ENCODE measurements at regions not wholly inside any gene's neighbourhood (a gene's known extent, or its start where the extent isn't known, plus 50 kb on each side); places are given as distances from the start of the nearest gene placed in this dataset.

DNA sequence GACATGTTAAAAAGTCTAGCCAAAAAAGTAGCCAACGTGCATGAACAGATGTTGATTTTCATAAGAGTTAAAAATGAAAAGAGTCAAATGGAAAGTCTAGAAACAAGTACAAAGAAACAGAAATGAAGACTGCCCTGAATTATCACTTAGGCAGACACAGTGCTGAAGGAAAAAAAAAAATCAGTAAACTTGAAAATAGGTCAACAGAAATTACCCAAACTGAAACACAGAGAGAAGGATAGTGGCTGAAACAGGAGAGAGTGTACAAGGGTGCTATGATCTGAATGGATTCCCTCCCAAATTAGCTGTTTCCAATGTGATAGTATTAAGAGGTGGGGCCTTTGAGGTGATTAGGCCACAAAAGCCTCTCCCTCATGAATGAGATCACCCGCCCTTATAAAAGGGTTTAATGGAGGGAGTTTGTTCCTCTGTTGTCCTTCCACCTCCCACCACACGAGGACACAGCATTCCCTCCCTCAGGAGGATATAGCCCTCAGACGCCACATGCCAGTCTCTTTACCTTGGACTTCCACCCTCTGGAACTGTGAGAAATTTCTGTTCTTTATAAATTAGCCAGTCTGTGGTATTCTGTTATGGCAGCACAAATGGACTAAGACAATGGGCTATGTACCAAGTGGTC, 249.7 kb downstream of the AHR start:
- TF ChIP-seq, protein P1, sequence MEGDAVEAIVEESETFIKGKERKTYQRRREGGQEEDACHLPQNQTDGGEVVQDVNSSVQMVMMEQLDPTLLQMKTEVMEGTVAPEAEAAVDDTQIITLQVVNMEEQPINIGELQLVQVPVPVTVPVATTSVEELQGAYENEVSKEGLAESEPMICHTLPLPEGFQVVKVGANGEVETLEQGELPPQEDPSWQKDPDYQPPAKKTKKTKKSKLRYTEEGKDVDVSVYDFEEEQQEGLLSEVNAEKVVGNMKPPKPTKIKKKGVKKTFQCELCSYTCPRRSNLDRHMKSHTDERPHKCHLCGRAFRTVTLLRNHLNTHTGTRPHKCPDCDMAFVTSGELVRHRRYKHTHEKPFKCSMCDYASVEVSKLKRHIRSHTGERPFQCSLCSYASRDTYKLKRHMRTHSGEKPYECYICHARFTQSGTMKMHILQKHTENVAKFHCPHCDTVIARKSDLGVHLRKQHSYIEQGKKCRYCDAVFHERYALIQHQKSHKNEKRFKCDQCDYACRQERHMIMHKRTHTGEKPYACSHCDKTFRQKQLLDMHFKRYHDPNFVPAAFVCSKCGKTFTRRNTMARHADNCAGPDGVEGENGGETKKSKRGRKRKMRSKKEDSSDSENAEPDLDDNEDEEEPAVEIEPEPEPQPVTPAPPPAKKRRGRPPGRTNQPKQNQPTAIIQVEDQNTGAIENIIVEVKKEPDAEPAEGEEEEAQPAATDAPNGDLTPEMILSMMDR (conservative IDR thresholded peaks at IDR 0.05): no peak
- no peak for TF ChIP-seq EZH2 (IDR thresholded peaks at IDR 0.05; ENCODE audit: low read depth)

All from PC-9 (cell line).